Endothelial cell of umbilical vein (primary cell): ENCODE measurements at regions not wholly inside any gene's neighbourhood (a gene's known extent, or its start where the extent isn't known, plus 50 kb on each side); places are given as distances from the start of the nearest gene placed in this dataset.

Experiments
- BruUV-seq: library from RNA; stranded (reverse); fragments of 400-500 nt; replicated peaks from 2 replicates; lab custom pipeline; 2021; lab: Mats Ljungman, UMichigan
- CTCF ChIA-PET: fragments of 300-600, 350-600 bp; sonication (Branson Sonifier 250); formaldehyde crosslinking; loops from one replicate; lab custom pipeline; 2021; ENCODE audit warnings: antibody characterized with exemption, inconsistent platforms; lab: Charles Lee
- POLR2A ChIA-PET: fragments of 300-600, 350-600 bp; sonication (Branson Sonifier 250); formaldehyde crosslinking; loops from one replicate; lab custom pipeline; 2021; ENCODE audit warnings: antibody characterized with exemption, inconsistent platforms; lab: Charles Lee
- DNase-seq: peaks from one replicate; pipeline ENCODE4 v3.0.0-alpha.2; 2011; ENCODE audit warnings: low read depth, low spot score
- FAIRE-seq: peaks from 2 replicates; lab custom pipeline; 2011; peaks lifted over from hg19 to GRCh38; lab: Jason Lieb, UNC
- H2AFZ ChIP-seq: 2 replicates; pipeline ENCODE4 v1.6.0; 2012; ENCODE audit warnings: low read depth, low read length, control low read depth, inconsistent platforms
- H3K27ac ChIP-seq: 2 replicates; pipeline ENCODE4 v1.5.1; 2011; ENCODE audit warnings: low read depth, mild to moderate bottlenecking, control low read depth, low read length, moderate library complexity; ENCODE audit not compliant: insufficient read depth
- H3K27me3 ChIP-seq, 2 experiments: 2 replicates each; pipeline versions ENCODE4 v1.6.0 to v1.6.1; 2011; ENCODE audit warnings: low read length in 2 of 2, mixed read lengths in 1 of 2; ENCODE audit not compliant: control insufficient read depth in 2 of 2, insufficient read depth in 2 of 2
- H3K36me3 ChIP-seq, 2 experiments: 2 replicates in 1 of 2; 3 replicates in 1 of 2; pipeline ENCODE4 v1.5.1; 2011; ENCODE audit warnings: low read length in 2 of 2, mild to moderate bottlenecking in 1 of 2, moderate library complexity in 1 of 2; ENCODE audit not compliant: control insufficient read depth in 2 of 2, insufficient read depth in 2 of 2; ENCODE audit errors: extremely low read depth in 1 of 2
- H3K4me1 ChIP-seq: 3 replicates; pipeline ENCODE4 v1.5.1; 2011; ENCODE audit warnings: mild to moderate bottlenecking, low read length; ENCODE audit not compliant: control insufficient read depth, insufficient read depth; ENCODE audit errors: extremely low read depth
- H3K4me2 ChIP-seq: 2 replicates; pipeline ENCODE4 v1.6.1; 2011; ENCODE audit warnings: low read length, control low read depth, mixed read lengths; ENCODE audit not compliant: insufficient read depth
- H3K4me3 ChIP-seq, 3 experiments: fragments of 200-600 bp in 1 of 3; sonication (generic), shearing (Covaris generic) in 1 of 3; replicated peaks in 1 of 3; 2 replicates each; pipeline ENCODE4 v1.5.1; 2011 to 2016; ENCODE audit warnings: control low read depth in 3 of 3, low read length in 3 of 3, mild to moderate bottlenecking in 2 of 3, inconsistent platforms in 1 of 3, low read depth in 1 of 3, moderate library complexity in 1 of 3; ENCODE audit not compliant: insufficient read depth in 1 of 3
- H3K79me2 ChIP-seq: 2 replicates; pipeline ENCODE4 v1.6.0; 2012; ENCODE audit warnings: low read length, inconsistent platforms; ENCODE audit not compliant: control insufficient read depth, insufficient read depth
- H3K9ac ChIP-seq: replicated peaks from 2 replicates; pipeline ENCODE3; 2011; ENCODE audit warnings: low read length, control low read depth; ENCODE audit not compliant: insufficient read depth; ENCODE audit errors: extremely low read depth
- H3K9me1 ChIP-seq: replicated peaks from 3 replicates; pipeline ENCODE4 v1.6.0; 2011; ENCODE audit warnings: mild to moderate bottlenecking, low read length; ENCODE audit not compliant: control insufficient read depth, insufficient read depth; ENCODE audit errors: extremely low read depth
- H3K9me3 ChIP-seq: replicated peaks from 2 replicates; pipeline ENCODE4 v1.5.1; 2012; ENCODE audit warnings: low read length, inconsistent platforms; ENCODE audit not compliant: control insufficient read depth, insufficient read depth
- H4K20me1 ChIP-seq: replicated peaks from 2 replicates; pipeline ENCODE3; 2011; ENCODE audit warnings: mild to moderate bottlenecking, low read length; ENCODE audit not compliant: control insufficient read depth, insufficient read depth; ENCODE audit errors: extremely low read depth
- EZH2 ChIP-seq: IDR thresholded peaks from 2 replicates; pipeline ENCODE4 v1.6.1; 2012; ENCODE audit warnings: borderline replicate concordance, low read depth, mild to moderate bottlenecking, moderate library complexity, low read length, inconsistent platforms; ENCODE audit not compliant: severe bottlenecking
- FOS ChIP-seq: IDR thresholded peaks from 2 replicates; pipeline ENCODE4 v1.6.1; 2011; ENCODE audit warnings: mild to moderate bottlenecking, low read length, moderate library complexity, borderline replicate concordance; ENCODE audit not compliant: insufficient read depth
- GATA2 ChIP-seq: IDR thresholded peaks from 2 replicates; pipeline ENCODE4 v1.7.0; 2011; ENCODE audit warnings: low read depth, mild to moderate bottlenecking, moderate library complexity, mixed read lengths, low read length; ENCODE audit not compliant: insufficient read length, insufficient read depth
- JUN ChIP-seq: IDR thresholded peaks from 2 replicates; pipeline ENCODE4 v1.6.1; 2011; ENCODE audit warnings: borderline replicate concordance, low read depth; ENCODE audit not compliant: insufficient read length, insufficient read depth
- MYC ChIP-seq: IDR thresholded peaks from one replicate; pipeline ENCODE4 v1.6.1; 2011; ENCODE audit warnings: mild to moderate bottlenecking, low read depth, low read length
- POLR2A ChIP-seq: IDR thresholded peaks from 2 replicates; pipeline ENCODE4 v1.6.1; 2012; ENCODE audit warnings: low read depth, mild to moderate bottlenecking, control low read depth, low read length
- POLR2AphosphoS5 ChIP-seq: IDR thresholded peaks from 2 replicates; pipeline ENCODE4 v1.6.1; 2012; ENCODE audit warnings: low read depth, mild to moderate bottlenecking, control low read depth, low read length, moderate library complexity; ENCODE audit not compliant: insufficient read depth
- dilution Hi-C: fragments of 300-500 bp; cut with MboI; formaldehyde crosslinking; loops from one replicate; pipeline ENCODE4 v1.15.0; 2019; ENCODE audit warnings: low sequenced_read_pairs; ENCODE audit not compliant: extremely low pct_ligation_motif_present
- intact Hi-C: fragments of 100-400 bp; cut with micrococcal nuclease; formaldehyde crosslinking; loops from one replicate; pipeline ENCODE4 v1.10.0; 2022
- TF ChIP-seq, protein P1 (sequence below), 2 donors: IDR thresholded peaks; 1 replicate in 1 of 2; 2 replicates in 1 of 2; pipeline ENCODE4 v1.5.1; 2011; ENCODE audit warnings: low read length in 2 of 2, mild to moderate bottlenecking in 2 of 2, moderate library complexity in 2 of 2, control low read depth in 1 of 2, inconsistent platforms in 1 of 2, low read depth in 1 of 2; ENCODE audit not compliant: insufficient read depth in 1 of 2; ENCODE audit errors: extremely low read depth in 1 of 2
- TF ChIP-seq, protein P2 (sequence below): IDR thresholded peaks from 2 replicates; pipeline ENCODE4 v1.6.1; 2011; ENCODE audit not compliant: insufficient read depth, insufficient read length

DNA sequence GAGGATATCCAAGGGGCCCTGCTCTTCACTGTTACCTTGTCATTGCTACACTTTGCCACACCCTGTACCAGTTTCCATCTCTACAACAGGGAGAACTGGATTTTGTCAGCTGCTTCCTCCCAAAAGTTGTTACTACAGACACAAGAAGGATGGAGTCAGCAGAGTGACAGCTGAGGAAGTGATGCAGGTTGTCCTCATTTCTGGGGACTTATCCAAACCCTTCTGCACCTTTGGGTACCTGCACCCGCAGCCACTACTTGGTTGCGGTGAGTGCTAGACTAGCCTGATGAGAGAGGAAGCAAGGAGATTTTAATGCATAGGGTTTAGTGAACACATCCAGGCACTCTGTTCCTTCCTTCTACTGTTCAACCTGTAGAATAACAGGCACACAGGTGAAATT, 281.0 kb downstream of the RPS24 start:
- TF ChIP-seq, protein P1, sequence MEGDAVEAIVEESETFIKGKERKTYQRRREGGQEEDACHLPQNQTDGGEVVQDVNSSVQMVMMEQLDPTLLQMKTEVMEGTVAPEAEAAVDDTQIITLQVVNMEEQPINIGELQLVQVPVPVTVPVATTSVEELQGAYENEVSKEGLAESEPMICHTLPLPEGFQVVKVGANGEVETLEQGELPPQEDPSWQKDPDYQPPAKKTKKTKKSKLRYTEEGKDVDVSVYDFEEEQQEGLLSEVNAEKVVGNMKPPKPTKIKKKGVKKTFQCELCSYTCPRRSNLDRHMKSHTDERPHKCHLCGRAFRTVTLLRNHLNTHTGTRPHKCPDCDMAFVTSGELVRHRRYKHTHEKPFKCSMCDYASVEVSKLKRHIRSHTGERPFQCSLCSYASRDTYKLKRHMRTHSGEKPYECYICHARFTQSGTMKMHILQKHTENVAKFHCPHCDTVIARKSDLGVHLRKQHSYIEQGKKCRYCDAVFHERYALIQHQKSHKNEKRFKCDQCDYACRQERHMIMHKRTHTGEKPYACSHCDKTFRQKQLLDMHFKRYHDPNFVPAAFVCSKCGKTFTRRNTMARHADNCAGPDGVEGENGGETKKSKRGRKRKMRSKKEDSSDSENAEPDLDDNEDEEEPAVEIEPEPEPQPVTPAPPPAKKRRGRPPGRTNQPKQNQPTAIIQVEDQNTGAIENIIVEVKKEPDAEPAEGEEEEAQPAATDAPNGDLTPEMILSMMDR (IDR thresholded peaks at IDR 0.05; ENCODE audit: extremely low read depth in 1 of 2, insufficient read depth in 1 of 2, low read depth in 1 of 2, low read length in 2 of 2), result no peak
- TF ChIP-seq EZH2 (no peak), POLR2AphosphoS5 (no peak), GATA2 (no peak), POLR2A (no peak), FOS (no peak), MYC (no peak), JUN (no peak)
- TF ChIP-seq, protein P2, sequence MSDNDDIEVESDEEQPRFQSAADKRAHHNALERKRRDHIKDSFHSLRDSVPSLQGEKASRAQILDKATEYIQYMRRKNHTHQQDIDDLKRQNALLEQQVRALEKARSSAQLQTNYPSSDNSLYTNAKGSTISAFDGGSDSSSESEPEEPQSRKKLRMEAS, result no peak
- Histone ChIP-seq H3K9ac (no peak overlapping the region), H3K4me3 (no peak overlapping the region), H3K27ac (no peak overlapping the region), H3K9me3 (no peaks in the 10 kb centered on the region), H3K9me1 (no peaks in the 10 kb centered on the region), H4K20me1 (no peaks in the 10 kb centered on the region), H3K4me2 (no peak overlapping the region), H3K27me3 (peaks cover 0 to under 1% of the 10 kb centered on the region in 2 experiments), H3K79me2 (no peaks in the 10 kb centered on the region), H2AFZ (no peak overlapping the region), H3K4me1 (peaks cover 5% of the 10 kb centered on the region), H3K36me3 (no peaks in the 10 kb centered on the region)
- CTCF ChIA-PET, result interaction anchor here (1.9 kb wide), 1 partner anchor 20 kb away, joined by 8 read pairs; no protein-coding TSS in a partner anchor
- dilution Hi-C loops, result no loop called here
- intact Hi-C loops, result no loop called here
- DNase-seq, result no peak
- BruUV-seq, result no TSS peak
- POLR2A ChIA-PET, result no interaction called here
- FAIRE-seq, result no peak
